HUES64 (cell line): ENCODE measurements at regions not wholly inside any gene's neighbourhood (a gene's known extent, or its start where the extent isn't known, plus 50 kb on each side); places are given as distances from the start of the nearest gene placed in this dataset.

Experiments
- H3K27ac ChIP-seq: 2 replicates; pipeline ENCODE4 v1.7.0; 2013; ENCODE audit warnings: low read depth, low read length, inconsistent platforms
- H3K27me3 ChIP-seq: 2 replicates; pipeline ENCODE4 v1.6.1; 2013; ENCODE audit warnings: mild to moderate bottlenecking, low read length; ENCODE audit not compliant: insufficient read depth
- H3K36me3 ChIP-seq: 2 replicates; pipeline ENCODE4 v1.6.1; 2013; ENCODE audit warnings: mild to moderate bottlenecking, low read length; ENCODE audit not compliant: insufficient read depth
- H3K4me1 ChIP-seq: 2 replicates; pipeline ENCODE4 v1.6.1; 2013; ENCODE audit warnings: mild to moderate bottlenecking, low read length, moderate library complexity; ENCODE audit not compliant: insufficient read depth
- H3K4me3 ChIP-seq: 2 replicates; pipeline ENCODE4 v1.5.1; 2013; ENCODE audit warnings: mild to moderate bottlenecking, low read length, moderate library complexity
- H3K9ac ChIP-seq: 2 replicates; pipeline ENCODE4 v1.6.1; 2013; ENCODE audit warnings: mild to moderate bottlenecking, low read depth, low read length
- H3K9me3 ChIP-seq: 2 replicates; pipeline ENCODE4 v1.6.1; 2013; ENCODE audit warnings: low read depth, low read length; ENCODE audit not compliant: insufficient read depth
- WGBS: fragments of 150-250, 120-280 bp; methylation state at CpG from one replicate; pipeline ENCODE4 v1.1.7; 2013; ENCODE audit warnings: missing lambda C conversion rate; 5-methylcytosine and 5-hydroxymethylcytosine counted together

GRCh38 chr6:65830151-65830550 is 123.1 kb upstream of the EYS start:
- Histone ChIP-seq H3K9ac (no peak overlapping the region), H3K9me3 (no peaks in the 10 kb centered on the region), H3K36me3 (no peaks in the 10 kb centered on the region), H3K4me1 (no peaks in the 10 kb centered on the region), H3K27me3 (no peaks in the 10 kb centered on the region), H3K4me3 (no peak overlapping the region), H3K27ac (no peak overlapping the region)

DNA sequence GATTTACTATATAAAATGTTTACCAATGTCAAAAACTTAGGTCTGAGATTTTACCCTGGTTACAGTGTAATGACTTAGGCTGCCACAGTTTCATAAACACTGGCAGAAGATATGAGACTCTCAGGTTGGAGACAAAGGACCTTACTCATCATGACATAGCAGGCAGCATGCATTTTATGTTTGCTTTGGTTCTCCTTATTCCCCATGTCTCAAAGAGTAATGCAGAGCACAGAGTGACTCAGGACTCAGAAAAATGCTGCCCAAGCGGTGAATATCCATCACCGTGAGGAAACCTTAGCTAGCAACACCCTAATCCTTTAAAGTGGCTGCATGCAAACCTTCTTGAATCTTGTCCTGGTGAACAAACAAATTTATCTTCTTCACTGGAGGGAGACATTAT is 112.1 kb upstream of the EYS start:
- Histone ChIP-seq H3K4me1 (no peaks in the 10 kb centered on the region), H3K9me3 (no peaks in the 10 kb centered on the region), H3K9ac (no peak overlapping the region), H3K27me3 (no peaks in the 10 kb centered on the region), H3K36me3 (no peaks in the 10 kb centered on the region), H3K4me3 (no peak overlapping the region), H3K27ac (no peak overlapping the region)
- WGBS: 87% methylated on average over 2 of the region's 2 CpGs

DNA sequence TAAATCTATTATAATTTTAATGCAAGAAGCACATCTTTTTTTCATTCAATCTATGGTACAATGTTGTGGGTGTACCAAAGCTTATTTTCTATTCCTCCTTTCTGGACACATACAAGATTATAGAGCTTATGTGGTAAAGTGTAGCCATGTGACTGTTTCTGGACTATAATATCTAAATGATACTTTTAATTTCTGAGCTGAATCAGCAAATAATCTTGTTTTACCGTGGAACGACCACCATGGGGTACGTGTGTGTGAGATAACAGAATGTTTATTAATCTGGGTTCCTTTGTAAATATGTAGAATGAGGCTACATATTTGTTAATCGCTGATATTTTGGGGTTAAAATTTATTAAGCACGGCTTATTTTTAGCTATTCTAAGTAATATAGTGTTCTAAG is 111.5 kb upstream of the EYS start:
- Histone ChIP-seq H3K27me3 (no peaks in the 10 kb centered on the region), H3K4me3 (no peak overlapping the region), H3K36me3 (no peaks in the 10 kb centered on the region), H3K9ac (no peak overlapping the region), H3K27ac (no peak overlapping the region), H3K4me1 (no peaks in the 10 kb centered on the region), H3K9me3 (no peaks in the 10 kb centered on the region)
- 97% methylated on average over 5 of the region's 5 CpGs for WGBS

DNA sequence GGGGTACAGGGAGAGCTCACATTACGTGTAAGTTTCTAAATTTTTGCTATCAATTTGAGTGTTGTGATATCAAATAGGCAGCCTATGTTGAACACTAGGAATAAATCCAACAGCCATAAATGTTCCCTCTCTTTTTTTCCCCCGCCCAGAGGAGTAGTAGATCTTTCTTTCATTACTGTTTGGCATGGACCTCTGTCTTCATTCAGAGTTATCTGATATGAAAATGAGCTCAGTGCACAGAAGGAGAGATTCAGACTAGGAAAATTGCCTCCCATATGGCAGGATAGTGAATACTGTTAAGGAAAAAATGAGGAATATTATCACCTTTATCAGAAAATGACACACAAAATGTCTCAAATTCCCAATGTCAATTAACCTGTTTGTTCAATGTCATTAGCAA is 110.0 kb upstream of the EYS start:
- Histone ChIP-seq H3K9ac (no peak overlapping the region), H3K36me3 (no peaks in the 10 kb centered on the region), H3K4me3 (no peak overlapping the region), H3K9me3 (no peaks in the 10 kb centered on the region), H3K27me3 (no peaks in the 10 kb centered on the region), H3K27ac (no peak overlapping the region), H3K4me1 (no peaks in the 10 kb centered on the region)
- 81% methylated on average over 2 of the region's 2 CpGs for WGBS

DNA sequence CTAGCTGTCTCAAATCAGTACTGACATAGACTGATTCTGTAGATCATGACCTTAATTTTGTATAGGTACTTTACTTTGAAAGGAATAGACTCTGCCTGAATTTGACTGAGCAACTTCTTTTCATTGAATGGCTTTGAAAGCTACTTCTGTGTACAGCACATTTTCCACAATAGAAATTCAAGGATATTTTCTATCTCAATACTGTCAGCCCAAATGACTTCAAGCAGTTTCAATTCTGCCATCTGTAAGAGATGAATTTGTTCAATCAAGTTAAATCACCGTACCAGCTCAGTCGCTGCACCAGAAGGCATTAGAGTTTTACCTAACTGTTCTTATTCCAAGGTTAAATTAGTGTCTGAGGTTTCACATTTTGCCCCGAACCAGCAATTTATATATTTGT is 107.0 kb upstream of the EYS start:
- Histone ChIP-seq H3K36me3 (no peaks in the 10 kb centered on the region), H3K4me3 (no peak overlapping the region), H3K9me3 (no peaks in the 10 kb centered on the region), H3K9ac (no peak overlapping the region), H3K27me3 (no peaks in the 10 kb centered on the region), H3K27ac (no peak overlapping the region), H3K4me1 (no peaks in the 10 kb centered on the region)
- WGBS: 100% methylated on average over 2 of the region's 3 CpGs

DNA sequence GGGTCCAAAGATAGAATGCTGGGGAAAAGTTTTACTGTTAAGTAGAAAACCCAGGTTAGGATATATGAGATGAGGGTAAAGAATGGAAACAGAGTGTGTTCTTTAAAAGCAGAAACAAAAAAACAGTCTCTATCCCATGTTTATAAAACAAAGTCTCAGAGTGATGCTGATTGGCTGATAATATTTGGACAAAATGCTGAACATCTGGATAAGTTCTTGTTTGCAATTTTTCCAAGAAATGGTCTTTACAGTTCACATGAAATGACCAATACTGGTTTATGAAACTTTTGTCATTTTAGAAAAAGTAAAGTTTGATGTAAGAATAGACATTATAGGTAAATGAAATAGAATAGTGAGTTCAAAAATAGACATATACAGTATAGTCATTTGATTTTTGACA is 96.2 kb upstream of the EYS start:
- Histone ChIP-seq H3K4me1 (no peaks in the 10 kb centered on the region), H3K9me3 (no peaks in the 10 kb centered on the region), H3K4me3 (no peak overlapping the region), H3K36me3 (no peaks in the 10 kb centered on the region), H3K9ac (no peak overlapping the region), H3K27me3 (no peaks in the 10 kb centered on the region), H3K27ac (no peak overlapping the region)

DNA sequence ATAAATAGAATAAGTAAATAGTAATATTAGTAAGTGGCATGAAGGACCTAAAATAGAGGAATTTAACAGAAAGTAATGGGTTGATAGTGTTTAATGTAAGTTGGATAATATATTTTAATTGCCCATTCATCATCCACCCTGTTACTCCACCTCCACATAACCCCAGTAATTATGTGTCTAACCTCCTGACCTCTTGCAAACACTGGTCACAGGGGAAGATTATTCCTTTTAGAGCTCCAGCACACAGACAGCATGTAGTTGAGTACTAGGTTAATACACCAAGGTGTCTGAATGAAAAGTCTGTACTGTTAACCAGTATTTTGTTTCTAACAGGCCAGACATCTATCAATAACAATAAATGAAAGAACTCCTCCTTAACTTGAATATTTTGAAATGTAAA is 92.4 kb upstream of the EYS start:
- Histone ChIP-seq H3K9me3 (no peaks in the 10 kb centered on the region), H3K27me3 (no peaks in the 10 kb centered on the region), H3K4me1 (no peaks in the 10 kb centered on the region), H3K4me3 (no peak overlapping the region), H3K36me3 (no peaks in the 10 kb centered on the region), H3K27ac (no peak overlapping the region), H3K9ac (no peak overlapping the region)

- WGBS: 95% methylated on average over 3 of the region's 3 CpGs
- H3K4me1 ChIP-seq: no peaks in the 10 kb centered on the region
- H3K36me3 ChIP-seq: no peaks in the 10 kb centered on the region
- no peak overlapping the region for H3K4me3 ChIP-seq
- no peak overlapping the region for H3K27ac ChIP-seq
- H3K27me3 ChIP-seq: no peaks in the 10 kb centered on the region
- H3K9me3 ChIP-seq: no peaks in the 10 kb centered on the region
- no peak overlapping the region for H3K9ac ChIP-seq
Measured at GRCh38 chr6:65798280-65799014, 91.4 kb upstream of the EYS start.

GRCh38 chr6:65790666-65791065 is 83.6 kb upstream of the EYS start:
- WGBS: 88% methylated on average over 1 of the region's 1 CpG
- Histone ChIP-seq H3K4me3 (no peak overlapping the region), H3K27me3 (no peaks in the 10 kb centered on the region), H3K36me3 (no peaks in the 10 kb centered on the region), H3K9me3 (no peaks in the 10 kb centered on the region), H3K27ac (no peak overlapping the region), H3K9ac (no peak overlapping the region), H3K4me1 (no peaks in the 10 kb centered on the region)

GRCh38 chr6:65787787-65788186 is 80.8 kb upstream of the EYS start:
- Histone ChIP-seq H3K27me3 (no peaks in the 10 kb centered on the region), H3K4me3 (no peak overlapping the region), H3K27ac (no peak overlapping the region), H3K4me1 (no peaks in the 10 kb centered on the region), H3K9me3 (no peaks in the 10 kb centered on the region), H3K9ac (no peak overlapping the region), H3K36me3 (no peaks in the 10 kb centered on the region)
- 97% methylated on average over 34 of the region's 34 CpGs for WGBS

- Histone ChIP-seq H3K27ac (no peak overlapping the region), H3K36me3 (no peaks in the 10 kb centered on the region), H3K4me1 (no peaks in the 10 kb centered on the region), H3K27me3 (no peaks in the 10 kb centered on the region), H3K4me3 (no peak overlapping the region), H3K9me3 (no peaks in the 10 kb centered on the region), H3K9ac (no peak overlapping the region)
- WGBS: 96% methylated on average over 8 of the region's 8 CpGs
Measured at GRCh38 chr6:65786815-65787214, 79.8 kb upstream of the EYS start.

DNA sequence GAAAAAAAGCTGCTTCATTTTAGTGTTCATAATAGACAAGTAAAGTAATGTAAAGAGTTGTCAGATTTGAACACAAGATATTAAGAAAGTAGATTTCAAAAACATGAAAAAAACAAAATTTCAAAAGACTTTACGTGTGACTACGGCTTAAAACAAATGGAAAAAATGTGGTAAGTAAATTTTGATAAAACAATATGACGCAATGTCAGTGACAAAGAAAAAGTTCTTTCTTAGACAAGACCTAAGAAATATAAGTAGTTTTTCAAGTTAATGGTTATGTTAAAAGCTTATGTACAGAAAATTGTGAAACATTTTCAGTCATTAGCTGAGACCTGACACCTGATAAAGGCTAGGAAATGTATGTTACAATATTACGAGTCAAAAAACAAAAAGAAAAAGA is 73.7 kb upstream of the EYS start:
- H3K36me3 ChIP-seq: no peaks in the 10 kb centered on the region
- 94% methylated on average over 4 of the region's 4 CpGs for whole genome bisulfite sequencing
- no peak overlapping the region for H3K27ac ChIP-seq
- H3K9me3 ChIP-seq: no peaks in the 10 kb centered on the region
- H3K27me3 ChIP-seq: no peaks in the 10 kb centered on the region
- H3K9ac ChIP-seq: no peak overlapping the region
- H3K4me3 ChIP-seq: no peak overlapping the region
- H3K4me1 ChIP-seq: peaks cover 5% of the 10 kb centered on the region; the same call in 1 of the 2 replicates
